ENCODE measurements at regions not wholly inside any gene's neighbourhood (a gene's known extent, or its start where the extent isn't known, plus 50 kb on each side); places are given as distances from the start of the nearest gene placed in this dataset.
A peak's percentile ranks its signal among the peaks of the same experiment; 100 is the strongest.

DNA sequence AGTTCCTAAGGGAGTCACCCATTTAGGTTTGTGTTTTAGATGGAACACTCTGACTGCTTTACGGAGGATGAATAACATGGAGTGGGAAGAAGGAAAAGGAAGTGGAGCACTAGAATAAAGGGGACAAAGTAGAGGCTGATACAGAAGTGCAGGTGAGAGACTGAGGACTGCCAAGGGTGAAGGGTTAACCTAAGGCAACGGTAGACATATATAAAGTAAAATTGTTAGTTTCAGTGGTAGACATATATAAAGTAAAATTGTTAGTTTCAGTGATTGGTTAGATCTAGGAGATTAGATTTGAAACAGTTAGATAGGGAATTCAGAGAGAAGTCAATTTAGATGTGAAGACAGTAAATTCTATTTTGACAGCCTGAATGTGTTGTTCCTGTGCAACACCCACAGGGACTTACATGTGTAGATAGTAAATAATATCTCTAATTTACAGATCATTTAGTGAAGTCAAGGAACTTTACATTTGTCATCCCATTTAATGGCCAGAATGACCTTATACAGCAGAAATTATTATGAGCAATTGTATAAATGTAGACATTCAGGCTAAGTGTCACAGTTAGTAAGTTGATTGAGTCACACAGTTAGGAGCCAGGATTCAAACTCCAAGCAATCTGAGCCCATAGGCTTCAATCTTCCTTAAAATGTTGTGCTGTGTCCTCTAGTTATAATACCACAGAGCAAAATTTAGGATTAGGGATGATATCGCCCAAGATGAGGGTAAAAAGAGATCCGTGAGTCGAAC lies 270.8 kb upstream of the UBE2E3 start:
- no peaks in the 10 kb centered on the region for H3K4me1 ChIP-seq
- intact Hi-C loops (cut with DNase I): no loop called here
- TF ChIP-seq CTCF (IDR thresholded peaks at IDR 0.05): no peak
- H3K27ac ChIP-seq: no peak overlapping the region
- H3K36me3 ChIP-seq: no peaks in the 10 kb centered on the region
- no peak overlapping the region for H3K4me3 ChIP-seq
- no peaks in the 10 kb centered on the region for H3K9me3 ChIP-seq
- no peaks in the 10 kb centered on the region for H3K27me3 ChIP-seq
- DNase-seq (no peak), ATAC-seq (no peak)

- DNase-seq (no peak), ATAC-seq (peak; percentile 47)
- no peaks in the 10 kb centered on the region for H3K36me3 ChIP-seq
- H3K4me1 ChIP-seq: no peaks in the 10 kb centered on the region
- no peak for TF ChIP-seq CTCF (IDR thresholded peaks at IDR 0.05)
- no peak overlapping the region for H3K4me3 ChIP-seq
- no peaks in the 10 kb centered on the region for H3K9me3 ChIP-seq
- H3K27me3 ChIP-seq: no peaks in the 10 kb centered on the region
- intact Hi-C loops (cut with DNase I): no loop called here
- H3K27ac ChIP-seq: no peak overlapping the region
Measured at GRCh38 chr2:180707884-180708205, 272.6 kb upstream of the UBE2E3 start.

GRCh38 chr2:180707175-180707883 lies 273.1 kb upstream of the UBE2E3 start:
- no peaks in the 10 kb centered on the region for H3K36me3 ChIP-seq
- no peak overlapping the region for H3K27ac ChIP-seq
- no peaks in the 10 kb centered on the region for H3K27me3 ChIP-seq
- TF ChIP-seq CTCF (IDR thresholded peaks at IDR 0.05): no peak
- intact Hi-C loops (cut with DNase I): no loop called here
- H3K9me3 ChIP-seq: no peaks in the 10 kb centered on the region
- H3K4me3 ChIP-seq: no peak overlapping the region
- DNase-seq: no peak
- H3K4me1 ChIP-seq: no peaks in the 10 kb centered on the region
- ATAC-seq: no peak

- Histone ChIP-seq H3K36me3 (no peaks in the 10 kb centered on the region), H3K4me1 (no peaks in the 10 kb centered on the region), H3K4me3 (no peak overlapping the region), H3K27ac (no peak overlapping the region), H3K9me3 (no peaks in the 10 kb centered on the region), H3K27me3 (no peaks in the 10 kb centered on the region)
- ATAC-seq: no peak
- TF ChIP-seq CTCF (IDR thresholded peaks at IDR 0.05): no peak
- DNase-seq: no peak
- intact Hi-C loops (cut with DNase I): no loop called here
Measured at GRCh38 chr2:180706694-180707093, 273.7 kb upstream of the UBE2E3 start.

DNA sequence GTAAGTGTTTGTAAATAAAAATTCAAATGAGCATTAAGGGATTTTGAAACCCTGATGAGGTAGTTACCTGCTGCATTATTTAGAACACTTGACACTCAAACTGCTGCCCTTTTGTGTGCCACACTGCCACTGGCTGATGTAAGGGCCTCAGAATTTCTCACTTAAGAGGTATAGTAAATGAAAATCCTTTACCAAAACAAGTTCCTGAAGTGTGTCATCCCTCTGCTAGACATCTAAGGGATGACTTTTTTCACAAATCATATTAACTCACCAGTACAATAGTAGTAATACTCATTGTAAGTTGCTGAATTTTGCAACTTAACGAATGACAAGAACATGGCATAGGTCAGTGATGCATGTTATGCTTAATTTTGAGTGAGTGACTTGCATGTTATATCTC lies 274.9 kb upstream of the UBE2E3 start:
- Histone ChIP-seq H3K4me1 (no peaks in the 10 kb centered on the region), H3K27me3 (no peaks in the 10 kb centered on the region), H3K36me3 (no peaks in the 10 kb centered on the region), H3K4me3 (no peak overlapping the region), H3K27ac (no peak overlapping the region), H3K9me3 (no peaks in the 10 kb centered on the region)
- no peak for DNase-seq
- no peak for ATAC-seq
- TF ChIP-seq CTCF (IDR thresholded peaks at IDR 0.05): no peak
- intact Hi-C loops (cut with DNase I): no loop called here
